HG03060 (cell line): ENCODE measurements at regions not wholly inside any gene's neighbourhood (a gene's known extent, or its start where the extent isn't known, plus 50 kb on each side); places are given as distances from the start of the nearest gene placed in this dataset.

ENCODE experiments used
- ATAC-seq: cut with Tn5 transposase; IDR thresholded peaks from one replicate; pipeline ENCODE4 v1.9.1; 2021; ENCODE audit warnings: low read depth, moderate number of reproducible peaks; ENCODE audit not compliant: unreplicated experiment

- ATAC-seq, result no peak
Measured at GRCh38 chr7:95718577-95719410, 53.6 kb upstream of the DYNC1I1 start.

- ATAC-seq, result no peak
Measured at GRCh38 chr7:95716357-95717122, 55.8 kb upstream of the DYNC1I1 start.

- peak; percentile 85 for ATAC-seq
Measured at GRCh38 chr7:95715274-95715673, 57.1 kb upstream of the DYNC1I1 start.

GRCh38 chr7:95710711-95711110, 61.6 kb upstream of the DYNC1I1 start:
- no peak for ATAC-seq

- no peak for ATAC-seq
Measured at GRCh38 chr7:95700917-95701316, 71.4 kb upstream of the DYNC1I1 start.

- ATAC-seq, result no peak
Measured at GRCh38 chr7:95694334-95694733, 78.0 kb upstream of the DYNC1I1 start.

GRCh38 chr7:95693551-95694333, 78.6 kb upstream of the DYNC1I1 start:
- no peak for ATAC-seq

GRCh38 chr7:95691464-95691863, 80.9 kb upstream of the DYNC1I1 start:
- ATAC-seq, result no peak

GRCh38 chr7:95690367-95690947, 81.9 kb upstream of the DYNC1I1 start:
- peak; percentile 51 for ATAC-seq

- no peak for ATAC-seq
Measured at GRCh38 chr7:95688931-95689495, 83.3 kb upstream of the DYNC1I1 start.

- no peak for ATAC-seq
Measured at GRCh38 chr7:95687759-95688343, 84.5 kb upstream of the DYNC1I1 start.

GRCh38 chr7:95686109-95686508, 86.2 kb upstream of the DYNC1I1 start:
- peak; percentile 37 for ATAC-seq

- ATAC-seq, result no peak
Measured at GRCh38 chr7:95684505-95684904, 87.8 kb upstream of the DYNC1I1 start.

GRCh38 chr7:95684037-95684436, 87.7 kb upstream of the PDK4 start:
- no peak for ATAC-seq

- ATAC-seq, result no peak
Measured at GRCh38 chr7:95682913-95683312, 86.6 kb upstream of the PDK4 start.

GRCh38 chr7:95676691-95677090, 80.4 kb upstream of the PDK4 start:
- ATAC-seq, result no peak

GRCh38 chr7:95675632-95676031, 79.3 kb upstream of the PDK4 start:
- no peak for ATAC-seq

GRCh38 chr7:95675016-95675415, 78.7 kb upstream of the PDK4 start:
- ATAC-seq, result no peak

- no peak for ATAC-seq
Measured at GRCh38 chr7:95674101-95674500, 77.8 kb upstream of the PDK4 start.

- no peak for ATAC-seq
Measured at GRCh38 chr7:95672434-95672833, 76.1 kb upstream of the PDK4 start.
